Neural progenitor cell (in vitro differentiated cells): ENCODE measurements at regions not wholly inside any gene's neighbourhood (a gene's known extent, or its start where the extent isn't known, plus 50 kb on each side); places are given as distances from the start of the nearest gene placed in this dataset.

ENCODE experiments used
- EZH2 ChIP-seq: fragments of 200-600 bp; sonication (generic); IDR thresholded peaks from 2 replicates; pipeline ENCODE4 v1.6.1; 2017; ENCODE audit warnings: antibody characterized with exemption, mild to moderate bottlenecking, moderate library complexity
- EZH2phosphoT487 ChIP-seq: fragments of 200-600 bp; sonication (generic); IDR thresholded peaks from 2 replicates; pipeline ENCODE4 v1.6.1; 2017; ENCODE audit warnings: antibody characterized with exemption
- TF ChIP-seq, protein P1 (sequence below): fragments of 200-600 bp; sonication (generic); IDR thresholded peaks from 2 replicates; pipeline ENCODE4 v1.5.1; 2017; ENCODE audit warnings: antibody characterized with exemption, mild to moderate bottlenecking

DNA sequence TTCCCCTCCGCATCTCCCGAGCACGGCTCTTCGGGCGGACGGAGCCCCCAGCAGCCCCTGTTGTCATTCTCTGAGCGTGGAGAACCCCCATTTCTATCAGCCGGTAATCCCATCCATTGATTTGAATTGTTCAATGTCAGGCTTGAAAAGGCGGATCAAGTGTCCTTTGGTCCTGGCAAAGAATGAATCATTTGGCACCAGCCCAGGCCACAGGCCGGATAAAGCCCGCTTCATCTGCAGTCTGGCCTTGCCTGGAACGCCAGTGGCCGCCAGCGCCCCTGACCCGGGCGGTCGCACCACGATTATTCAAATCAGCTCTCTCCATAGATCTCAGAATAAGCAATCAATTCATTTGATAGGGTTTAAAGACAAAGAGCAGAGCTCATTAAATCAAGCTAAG is 188.9 kb downstream of the BRD1 start:
- TF ChIP-seq EZH2: no peak
- TF ChIP-seq, protein P1, sequence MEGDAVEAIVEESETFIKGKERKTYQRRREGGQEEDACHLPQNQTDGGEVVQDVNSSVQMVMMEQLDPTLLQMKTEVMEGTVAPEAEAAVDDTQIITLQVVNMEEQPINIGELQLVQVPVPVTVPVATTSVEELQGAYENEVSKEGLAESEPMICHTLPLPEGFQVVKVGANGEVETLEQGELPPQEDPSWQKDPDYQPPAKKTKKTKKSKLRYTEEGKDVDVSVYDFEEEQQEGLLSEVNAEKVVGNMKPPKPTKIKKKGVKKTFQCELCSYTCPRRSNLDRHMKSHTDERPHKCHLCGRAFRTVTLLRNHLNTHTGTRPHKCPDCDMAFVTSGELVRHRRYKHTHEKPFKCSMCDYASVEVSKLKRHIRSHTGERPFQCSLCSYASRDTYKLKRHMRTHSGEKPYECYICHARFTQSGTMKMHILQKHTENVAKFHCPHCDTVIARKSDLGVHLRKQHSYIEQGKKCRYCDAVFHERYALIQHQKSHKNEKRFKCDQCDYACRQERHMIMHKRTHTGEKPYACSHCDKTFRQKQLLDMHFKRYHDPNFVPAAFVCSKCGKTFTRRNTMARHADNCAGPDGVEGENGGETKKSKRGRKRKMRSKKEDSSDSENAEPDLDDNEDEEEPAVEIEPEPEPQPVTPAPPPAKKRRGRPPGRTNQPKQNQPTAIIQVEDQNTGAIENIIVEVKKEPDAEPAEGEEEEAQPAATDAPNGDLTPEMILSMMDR: no peak
- TF ChIP-seq EZH2phosphoT487: no peak
